AG09309 (cell line): ENCODE measurements at regions not wholly inside any gene's neighbourhood (a gene's known extent, or its start where the extent isn't known, plus 50 kb on each side); places are given as distances from the start of the nearest gene placed in this dataset.

Source experiments
- DNase-seq: peaks from one replicate; pipeline ENCODE4 v3.0.0-alpha.2; 2010; ENCODE audit warnings: low read depth
- H3K4me3 ChIP-seq: 2 replicates; pipeline ENCODE4 v1.5.1; 2011; ENCODE audit warnings: mild to moderate bottlenecking, low read depth, low read length, moderate library complexity; ENCODE audit not compliant: control insufficient read depth
- TF ChIP-seq, protein P1 (sequence below): IDR thresholded peaks from 2 replicates; pipeline ENCODE4 v1.5.1; 2011; ENCODE audit warnings: mild to moderate bottlenecking, low read depth, low read length, inconsistent platforms; ENCODE audit not compliant: insufficient read depth, control insufficient read depth; ENCODE audit errors: missing control alignments

DNA sequence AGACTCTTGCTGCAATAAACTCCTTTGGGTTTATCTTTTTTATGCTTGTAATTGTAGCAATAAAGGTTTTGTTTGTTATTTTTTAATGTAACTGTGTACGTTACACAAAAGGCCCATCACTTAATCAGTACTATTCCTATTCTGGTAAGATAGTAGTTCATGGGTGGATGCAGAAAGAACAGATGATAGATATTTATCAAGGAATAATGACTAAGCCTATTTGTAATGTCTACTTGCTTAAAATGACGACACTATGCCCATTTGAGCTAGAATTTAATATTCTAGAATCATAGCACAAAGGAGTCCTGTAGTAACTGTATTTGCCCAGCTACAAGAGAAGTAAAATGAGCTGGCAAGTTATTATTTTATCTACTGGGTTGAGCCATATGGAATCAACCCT, 235.4 kb upstream of the DYNLRB2 start:
- TF ChIP-seq, protein P1, sequence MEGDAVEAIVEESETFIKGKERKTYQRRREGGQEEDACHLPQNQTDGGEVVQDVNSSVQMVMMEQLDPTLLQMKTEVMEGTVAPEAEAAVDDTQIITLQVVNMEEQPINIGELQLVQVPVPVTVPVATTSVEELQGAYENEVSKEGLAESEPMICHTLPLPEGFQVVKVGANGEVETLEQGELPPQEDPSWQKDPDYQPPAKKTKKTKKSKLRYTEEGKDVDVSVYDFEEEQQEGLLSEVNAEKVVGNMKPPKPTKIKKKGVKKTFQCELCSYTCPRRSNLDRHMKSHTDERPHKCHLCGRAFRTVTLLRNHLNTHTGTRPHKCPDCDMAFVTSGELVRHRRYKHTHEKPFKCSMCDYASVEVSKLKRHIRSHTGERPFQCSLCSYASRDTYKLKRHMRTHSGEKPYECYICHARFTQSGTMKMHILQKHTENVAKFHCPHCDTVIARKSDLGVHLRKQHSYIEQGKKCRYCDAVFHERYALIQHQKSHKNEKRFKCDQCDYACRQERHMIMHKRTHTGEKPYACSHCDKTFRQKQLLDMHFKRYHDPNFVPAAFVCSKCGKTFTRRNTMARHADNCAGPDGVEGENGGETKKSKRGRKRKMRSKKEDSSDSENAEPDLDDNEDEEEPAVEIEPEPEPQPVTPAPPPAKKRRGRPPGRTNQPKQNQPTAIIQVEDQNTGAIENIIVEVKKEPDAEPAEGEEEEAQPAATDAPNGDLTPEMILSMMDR: no peak
- no peak overlapping the region for H3K4me3 ChIP-seq
- DNase-seq: no peak

DNA sequence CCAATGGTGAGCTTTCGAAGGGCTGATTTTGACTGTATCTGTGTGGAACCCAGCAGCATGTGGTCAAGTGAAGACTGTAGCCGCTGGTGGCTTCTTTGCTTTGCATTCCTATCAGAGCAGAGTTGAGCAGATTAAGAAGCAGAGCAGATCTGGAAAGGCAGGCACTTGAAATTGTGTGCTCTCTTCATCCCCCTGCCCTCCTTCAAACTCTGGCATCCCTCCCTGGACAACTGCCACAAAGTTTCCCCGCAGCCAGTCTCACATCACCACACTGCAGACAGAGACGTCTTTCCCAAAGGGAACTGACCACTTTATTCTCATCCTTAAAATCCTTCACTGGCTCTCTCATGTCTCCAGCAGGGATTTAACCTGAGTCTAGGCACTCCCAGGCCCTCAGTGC, 237.1 kb upstream of the DYNLRB2 start:
- TF ChIP-seq, protein P1: no peak
- no peak overlapping the region for H3K4me3 ChIP-seq
- no peak for DNase-seq

DNA sequence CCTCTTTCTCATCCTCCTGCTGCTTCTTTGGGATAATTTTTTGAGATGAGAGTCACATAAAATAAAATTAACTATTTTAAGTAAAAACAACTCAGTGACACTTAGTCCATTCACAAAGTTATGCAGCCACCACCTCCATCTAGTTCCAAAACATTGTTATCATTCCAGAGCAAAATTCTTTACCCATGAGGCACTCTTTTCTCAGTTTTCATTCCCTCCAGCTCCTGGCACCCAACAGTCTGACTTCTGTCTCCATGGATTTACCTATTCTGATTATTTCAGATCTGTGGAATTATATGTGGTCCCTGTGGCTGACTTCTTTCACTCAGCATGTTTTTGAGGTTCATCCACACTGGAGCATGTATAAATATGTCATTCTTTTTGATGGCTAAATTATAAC, 239.9 kb upstream of the DYNLRB2 start:
- no peak overlapping the region for H3K4me3 ChIP-seq
- peak; percentile 41 for DNase-seq
- TF ChIP-seq, protein P1: no peak

DNA sequence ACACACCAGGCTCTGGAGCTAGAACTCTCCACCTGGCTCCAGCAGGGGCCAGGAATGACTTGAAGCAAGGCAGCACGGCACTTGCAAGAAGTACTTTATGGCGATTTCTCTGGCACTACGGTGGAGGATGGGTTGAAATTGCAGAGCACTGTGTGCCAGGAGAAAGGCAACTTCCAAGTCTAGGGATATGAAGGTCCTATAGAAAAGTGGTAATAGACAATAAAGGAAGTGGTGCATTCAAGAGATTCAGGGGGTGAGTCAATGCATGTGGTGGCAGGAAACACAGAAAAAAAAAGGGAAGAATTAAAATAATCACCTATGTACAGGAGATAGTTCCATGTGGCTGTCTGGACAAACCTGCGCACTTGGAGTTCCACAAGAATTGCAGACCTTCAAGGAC, 240.3 kb upstream of the DYNLRB2 start:
- no peak for DNase-seq
- H3K4me3 ChIP-seq: no peak overlapping the region

DNA sequence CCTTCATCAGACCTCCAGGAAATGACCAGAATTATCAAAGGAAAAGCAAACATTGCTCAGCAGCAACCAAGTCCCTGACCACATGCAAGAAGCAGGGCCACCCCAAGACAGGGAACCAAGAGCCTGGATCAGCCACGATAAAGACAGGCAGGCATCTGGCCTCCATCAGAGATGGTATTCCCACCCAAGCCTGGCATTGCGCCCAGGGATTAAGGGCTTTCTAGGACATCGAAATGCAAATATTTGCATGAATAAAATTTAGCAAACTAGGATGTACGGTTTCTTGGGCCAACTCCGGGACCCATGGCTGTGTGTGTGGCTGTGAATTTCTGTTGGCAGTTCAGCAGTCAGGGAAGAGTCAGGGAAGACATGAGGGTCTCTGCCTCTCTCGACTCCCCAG, 241.4 kb upstream of the DYNLRB2 start:
- DNase-seq: no peak
- TF ChIP-seq, protein P1: no peak
- H3K4me3 ChIP-seq: no peak overlapping the region

More for the DNA sequence above, 240.3 kb upstream of the DYNLRB2 start:
- TF ChIP-seq, protein P1: no peak

DNA sequence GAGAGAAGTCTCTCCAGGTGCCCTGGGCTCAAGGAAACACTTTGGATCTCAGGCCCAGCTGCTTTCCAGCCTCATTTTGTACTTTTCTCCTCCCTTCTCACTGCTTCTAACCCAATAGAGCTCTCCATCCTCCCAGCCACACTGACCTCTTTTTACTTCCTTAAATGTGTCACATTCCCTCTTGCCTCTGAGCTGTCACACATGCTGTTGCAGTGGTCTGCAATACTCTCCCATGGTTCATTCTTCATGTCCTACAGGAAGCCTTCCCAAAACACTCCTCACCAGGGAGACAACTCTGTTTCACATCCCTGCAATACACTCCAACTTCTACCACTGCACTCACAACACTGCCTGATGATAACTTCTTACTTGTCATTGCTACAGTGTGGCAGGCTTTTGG, 242.1 kb upstream of the DYNLRB2 start:
- no peak overlapping the region for H3K4me3 ChIP-seq
- no peak for DNase-seq
- TF ChIP-seq, protein P1: no peak

DNA sequence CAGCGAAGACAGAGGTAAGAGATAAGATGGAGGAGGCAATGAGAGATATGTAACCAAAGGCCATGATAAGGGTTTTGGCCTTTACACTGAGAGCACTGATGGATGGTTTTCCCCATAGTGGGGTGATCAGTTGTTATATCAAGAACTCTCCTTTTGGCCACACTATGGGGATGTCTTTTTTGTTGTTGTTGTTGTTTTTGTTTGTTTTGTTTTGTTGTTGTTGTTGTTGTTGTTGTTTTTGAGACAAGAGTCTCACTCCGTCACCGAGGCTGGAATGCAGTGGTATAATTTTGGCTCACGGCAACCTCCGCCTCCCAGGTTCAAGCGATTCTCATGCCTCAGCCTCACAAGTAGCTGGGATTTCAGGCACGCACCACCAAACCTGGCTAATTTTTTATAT, 244.8 kb upstream of the DYNLRB2 start:
- H3K4me3 ChIP-seq: no peak overlapping the region
- TF ChIP-seq, protein P1: no peak
- no peak for DNase-seq
